GM21576 (cell line): ENCODE measurements at regions not wholly inside any gene's neighbourhood (a gene's known extent, or its start where the extent isn't known, plus 50 kb on each side); places are given as distances from the start of the nearest gene placed in this dataset.
"Not testable (repeated sequence)": the region's sequence is repeated elsewhere in the genome, so short reads cannot be mapped to it uniquely, and the experiment has no call there.

Experiments
- ATAC-seq: cut with Tn5 transposase; IDR thresholded peaks from one replicate; pipeline ENCODE4 v1.9.1; 2021; ENCODE audit warnings: mild to moderate bottlenecking, moderate library complexity; ENCODE audit not compliant: unreplicated experiment

DNA sequence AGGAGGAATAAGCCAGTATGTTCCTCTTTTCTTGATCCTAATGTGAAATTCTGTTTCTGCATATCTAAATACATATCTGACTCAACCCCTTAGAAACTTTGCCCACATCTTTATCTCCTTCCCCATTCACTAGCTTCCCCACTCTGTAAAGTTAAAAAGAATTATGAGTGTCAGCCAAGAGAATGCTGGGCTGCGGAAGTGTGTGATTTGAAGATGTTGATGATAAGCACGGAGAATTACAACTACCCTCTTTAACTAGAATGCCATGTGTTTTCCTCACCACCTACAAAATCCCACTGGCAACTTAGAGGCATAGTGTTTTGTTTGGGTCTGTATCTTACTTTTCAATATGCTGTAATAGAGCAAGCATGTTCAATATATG lies 490.4 kb upstream of the FANCL start:
- ATAC-seq, result no peak

DNA sequence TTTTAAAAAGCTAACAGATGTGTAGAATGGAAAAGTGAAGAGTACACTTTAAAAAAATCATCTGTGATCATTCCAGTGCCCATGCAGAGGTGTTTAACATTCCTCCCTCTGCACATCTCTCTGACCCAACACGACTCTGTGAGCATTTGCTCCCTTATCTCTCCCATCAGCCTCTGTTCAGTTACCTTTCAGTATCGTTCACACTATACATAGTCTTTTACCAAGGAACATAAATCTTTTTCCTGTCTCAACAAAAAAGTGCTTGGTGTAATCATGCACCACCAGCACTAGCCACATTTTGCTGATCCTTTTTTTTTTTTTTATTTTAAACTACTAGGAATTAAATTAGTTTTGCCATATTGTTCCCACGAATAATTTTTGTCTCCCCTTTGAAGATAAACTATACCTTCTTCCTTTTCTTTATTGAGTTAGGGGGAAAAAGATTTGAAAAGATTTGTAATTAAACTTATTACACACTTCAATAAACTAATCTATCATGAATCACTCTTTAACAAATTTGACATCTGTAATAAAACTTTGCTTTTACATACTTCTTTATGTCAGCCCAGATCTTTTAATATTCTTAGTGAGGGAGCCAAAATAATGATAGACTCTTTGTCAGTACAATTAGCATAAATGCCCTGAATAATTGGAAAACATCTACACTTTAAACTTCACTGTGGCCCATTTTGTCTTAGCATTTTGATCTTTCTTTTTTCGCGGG lies 489.8 kb upstream of the FANCL start:
- no peak for ATAC-seq

DNA sequence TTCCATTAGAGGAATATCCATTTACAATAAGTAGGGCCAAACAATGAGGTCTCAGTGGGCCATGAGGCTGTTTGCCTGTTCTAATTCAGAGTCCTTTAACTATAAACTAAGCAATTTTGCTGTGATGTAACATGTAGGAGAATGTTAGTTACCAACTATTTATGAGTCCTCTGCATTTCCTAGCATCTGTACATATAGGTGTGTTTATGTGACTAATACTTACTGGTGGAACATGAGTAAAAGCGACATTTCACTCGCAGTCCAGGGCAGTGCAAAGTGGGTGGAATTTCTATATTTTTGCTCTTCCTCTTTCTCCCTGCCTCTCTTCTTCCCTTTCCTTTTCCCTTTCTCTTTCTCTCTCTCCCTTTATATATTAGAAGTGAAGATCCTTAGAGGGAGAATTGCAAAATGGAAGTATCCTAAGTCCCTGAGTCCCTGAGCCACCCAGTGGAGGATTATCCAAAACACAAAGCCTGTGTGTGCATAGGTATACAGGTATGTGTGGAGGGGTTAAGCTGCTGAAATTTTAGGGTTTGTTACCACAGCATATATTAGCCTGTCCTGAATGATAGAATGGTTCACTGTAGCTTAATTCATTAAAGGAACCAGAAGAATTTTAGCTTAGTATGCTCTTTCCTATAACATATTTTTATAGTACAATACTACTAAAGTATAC lies 487.0 kb upstream of the FANCL start:
- no peak for ATAC-seq

DNA sequence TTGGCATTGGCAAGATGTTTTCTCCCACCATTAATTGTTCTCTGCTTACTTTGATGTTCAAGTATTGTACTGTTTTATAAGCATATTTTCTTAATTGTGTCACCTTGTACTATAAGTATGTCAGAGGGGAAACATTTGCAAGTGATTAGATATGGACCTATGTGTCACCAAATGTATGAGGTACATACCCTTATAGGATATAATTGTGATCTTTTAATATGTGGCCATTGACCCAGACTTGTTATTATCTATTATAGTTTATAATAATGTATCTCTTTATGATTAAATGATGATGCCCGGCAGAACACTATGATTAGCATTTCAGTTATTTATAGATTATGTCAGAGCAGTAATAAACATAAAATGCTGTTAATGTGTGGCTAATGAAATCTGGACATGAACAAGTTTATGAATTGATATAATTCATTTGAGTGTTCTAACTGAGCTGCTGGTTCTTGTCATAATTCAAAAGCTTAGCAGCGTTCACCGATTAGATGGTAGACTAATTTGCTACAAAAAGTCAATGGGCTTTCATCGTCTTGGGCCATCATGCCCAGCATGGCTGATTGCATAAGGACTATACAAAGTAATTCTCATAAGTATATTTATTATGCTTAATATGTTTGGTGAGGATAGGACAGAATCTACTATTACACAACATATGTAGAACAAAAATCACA lies 480.9 kb upstream of the FANCL start:
- no peak for ATAC-seq

DNA sequence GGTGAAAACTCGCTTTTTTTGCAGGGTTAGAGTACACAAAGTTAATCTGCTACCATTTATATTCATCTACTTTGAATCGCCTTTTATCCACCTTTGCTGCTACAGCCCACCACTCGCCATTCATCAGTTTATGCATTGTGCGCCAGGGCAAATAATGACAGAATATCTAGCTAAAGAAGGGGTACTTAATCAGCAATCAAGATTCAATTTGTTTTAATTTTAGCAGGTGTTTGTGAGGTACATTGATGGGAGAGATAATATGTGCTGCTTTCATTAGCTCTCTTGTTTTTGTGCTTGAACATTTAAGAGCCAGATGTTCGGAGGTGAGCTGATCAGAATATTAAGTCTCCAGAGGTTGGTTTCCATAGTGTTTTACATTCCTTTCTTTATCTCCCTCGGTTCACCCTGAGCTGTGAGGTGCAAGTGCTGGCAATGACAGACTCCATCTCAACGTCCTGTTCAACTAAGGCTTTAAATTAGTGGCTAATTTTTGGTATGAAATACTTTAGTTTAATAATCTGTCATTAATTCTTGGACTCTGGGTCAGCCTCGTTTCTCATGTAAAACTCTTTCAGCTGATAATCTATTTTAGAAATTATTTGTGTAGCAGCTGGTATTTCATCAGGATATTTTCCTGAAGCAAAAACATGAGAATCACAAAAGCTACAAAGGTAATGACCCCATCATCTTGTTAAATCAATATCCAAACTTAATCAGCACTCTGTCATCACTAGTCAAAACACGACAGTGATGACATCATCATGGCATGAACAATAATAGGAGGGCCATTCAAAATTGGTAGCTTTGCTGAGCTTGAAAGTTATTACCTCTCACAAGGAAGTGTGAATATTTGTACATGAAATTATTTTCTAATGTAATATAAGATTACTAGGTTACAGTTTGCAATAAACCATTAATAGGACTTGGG lies 479.9 kb upstream of the FANCL start:
- no peak for ATAC-seq

DNA sequence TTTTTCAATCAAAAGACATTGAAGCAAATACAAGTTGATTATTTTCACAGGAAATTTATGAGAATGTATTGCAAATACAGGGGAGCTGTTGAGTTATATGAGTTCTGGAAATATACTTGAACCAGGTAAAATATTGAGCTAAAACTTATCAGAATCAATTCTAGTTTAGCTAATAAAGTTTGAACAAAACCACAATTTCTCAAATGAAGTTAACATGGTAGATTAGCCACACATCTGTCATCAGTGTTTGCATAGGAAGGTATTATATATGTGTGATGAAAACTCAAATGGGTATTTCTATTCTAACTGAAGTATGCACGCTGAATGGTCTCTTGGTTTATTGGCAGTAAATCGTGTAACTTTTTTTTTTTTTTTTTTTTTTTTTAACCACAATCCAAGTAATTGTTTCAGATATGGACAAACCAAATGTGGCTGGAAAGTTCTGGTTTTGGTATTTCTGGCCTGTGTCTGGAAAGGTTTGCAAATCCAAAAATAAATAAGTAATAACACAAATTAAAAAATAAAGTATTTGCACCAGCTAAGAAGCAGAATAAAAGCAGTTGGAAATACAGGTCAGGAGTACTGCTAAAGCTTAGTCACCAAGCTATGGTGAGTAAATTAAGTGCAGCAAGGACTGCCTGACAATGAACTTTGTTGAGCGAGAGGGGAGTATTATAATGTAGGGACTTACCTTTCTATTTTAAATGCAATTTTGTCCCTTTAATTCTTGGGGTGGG lies 479.1 kb upstream of the FANCL start:
- ATAC-seq, result no peak

DNA sequence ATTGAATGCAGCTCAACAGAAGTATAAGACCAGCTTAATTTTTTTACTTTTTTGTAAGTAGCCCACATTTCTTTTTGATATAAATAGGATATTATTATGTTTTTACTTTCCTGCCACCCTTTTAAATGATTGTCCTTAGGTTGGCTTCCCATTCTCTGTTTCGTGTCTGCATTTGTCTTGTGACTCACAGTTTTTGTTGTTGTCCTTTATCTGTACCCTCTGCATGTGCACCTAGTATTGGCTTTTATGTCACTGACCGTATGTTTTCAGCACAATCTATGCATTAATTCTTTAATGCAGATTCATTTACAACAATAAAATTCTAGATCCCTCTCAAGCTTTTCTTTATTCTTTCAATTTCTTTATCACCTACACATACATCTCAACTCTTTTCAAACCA lies 474.2 kb upstream of the FANCL start:
- ATAC-seq, result no peak

DNA sequence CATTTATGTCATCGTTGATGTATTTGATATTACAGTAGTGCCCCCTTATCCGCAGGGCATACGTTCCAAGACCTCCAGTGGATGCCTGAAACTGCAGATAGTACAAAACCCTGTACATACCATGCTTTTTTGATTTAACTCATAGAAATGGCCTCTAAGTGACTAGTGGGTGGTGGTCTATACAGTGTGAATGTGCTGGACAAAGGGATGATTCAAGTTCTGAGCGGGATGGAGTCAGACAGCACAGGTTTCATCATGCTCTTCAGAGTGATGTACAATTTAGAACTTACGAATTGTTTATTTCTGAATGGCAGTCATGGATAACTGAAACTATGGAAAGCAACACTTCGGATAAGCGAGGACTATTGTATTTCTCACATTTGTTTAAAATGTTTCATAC lies 473.1 kb upstream of the FANCL start:
- ATAC-seq, result no peak

DNA sequence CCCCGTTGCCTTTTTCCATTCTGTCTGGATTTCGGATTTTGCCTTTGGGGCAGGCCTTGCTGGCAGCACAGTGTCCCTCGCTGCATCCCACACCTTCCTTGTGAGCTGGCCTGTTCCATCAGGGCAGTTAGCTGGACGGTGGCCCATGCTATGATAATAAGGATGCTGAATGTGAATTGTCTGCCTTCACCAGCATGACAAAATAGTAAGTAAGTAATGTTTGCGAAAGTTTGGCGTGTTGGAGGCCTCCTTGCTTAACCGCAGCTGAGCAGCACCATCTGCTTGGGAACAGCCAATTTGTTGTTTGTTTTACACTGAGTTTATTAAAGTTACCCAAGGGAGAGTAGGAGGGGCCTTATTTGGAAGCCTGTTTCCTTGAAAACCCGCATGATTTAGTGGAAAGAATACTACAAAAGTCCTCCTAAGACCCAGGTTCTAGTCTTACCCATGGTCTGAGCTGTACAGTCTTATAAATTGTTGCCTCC lies 469.7 kb upstream of the FANCL start:
- ATAC-seq, result no peak

DNA sequence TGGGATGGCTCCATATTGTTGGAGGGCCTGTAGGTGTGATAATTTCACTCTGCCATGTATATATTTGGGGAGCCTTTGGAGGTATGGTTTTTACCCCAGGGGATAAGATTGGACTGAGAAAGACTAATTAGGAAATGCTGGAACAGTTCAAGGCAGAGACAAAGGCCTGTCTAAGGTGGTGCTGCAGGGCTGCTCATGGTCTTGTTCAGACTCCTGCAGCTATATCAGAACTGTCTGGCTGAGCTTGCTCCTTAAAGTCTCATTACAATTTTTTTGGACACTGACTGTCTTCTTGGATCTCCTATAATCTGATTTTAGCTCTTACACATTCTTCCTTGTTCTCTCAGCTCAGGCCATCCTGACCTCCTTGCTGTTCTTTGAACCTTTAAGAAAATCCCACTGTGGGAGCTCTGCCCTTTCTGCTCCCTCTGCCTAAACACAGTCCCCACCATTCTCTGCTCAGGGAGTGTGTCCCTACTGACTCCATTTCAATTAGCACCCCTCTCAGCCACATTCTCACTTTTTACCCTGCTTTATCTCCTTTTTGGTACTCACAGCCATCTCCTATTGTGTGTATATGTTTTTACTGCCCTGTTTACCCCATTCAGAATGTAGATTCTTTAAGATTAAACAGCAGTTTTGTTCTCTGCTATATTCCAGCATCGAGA lies 468.7 kb upstream of the FANCL start:
- no peak for ATAC-seq

DNA sequence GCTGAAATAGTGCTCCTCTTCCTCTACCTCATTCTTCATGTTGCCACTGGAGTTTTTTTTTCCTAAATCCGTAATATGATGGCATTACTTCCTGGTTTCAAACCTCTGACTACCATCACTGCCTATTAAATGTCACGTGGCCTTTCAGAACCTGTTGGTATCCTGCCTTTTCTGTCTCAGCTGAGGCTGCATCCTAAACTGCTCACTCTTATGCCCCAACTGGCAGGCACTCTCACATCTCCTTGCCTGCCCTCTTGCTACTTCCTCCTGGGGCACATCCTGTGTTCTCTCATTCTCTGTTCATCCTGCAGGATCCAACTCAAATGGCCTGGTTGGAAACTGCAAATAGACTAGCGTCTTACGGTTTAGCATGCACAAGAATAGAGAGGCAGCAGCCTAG lies 468.1 kb upstream of the FANCL start:
- no peak for ATAC-seq

DNA sequence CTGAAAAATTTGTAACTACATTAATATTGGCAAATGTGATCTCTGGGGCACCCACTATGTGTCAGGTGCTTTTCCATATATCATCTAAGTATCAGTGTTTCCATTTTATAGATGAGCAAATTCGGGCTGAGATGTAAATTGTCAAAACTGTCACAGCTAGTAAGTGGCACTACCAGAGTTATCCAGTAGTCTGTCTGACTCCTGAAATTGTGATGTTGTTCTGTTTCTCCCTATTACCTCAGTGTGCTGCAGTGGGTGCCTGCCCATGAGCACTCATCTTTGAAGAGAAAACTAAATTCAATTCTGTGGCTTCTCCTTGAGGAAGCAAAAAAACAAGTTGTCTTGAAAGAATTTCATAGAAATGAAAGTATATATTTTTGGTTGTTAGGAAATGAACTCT lies 467.4 kb upstream of the FANCL start:
- ATAC-seq, result no peak

DNA sequence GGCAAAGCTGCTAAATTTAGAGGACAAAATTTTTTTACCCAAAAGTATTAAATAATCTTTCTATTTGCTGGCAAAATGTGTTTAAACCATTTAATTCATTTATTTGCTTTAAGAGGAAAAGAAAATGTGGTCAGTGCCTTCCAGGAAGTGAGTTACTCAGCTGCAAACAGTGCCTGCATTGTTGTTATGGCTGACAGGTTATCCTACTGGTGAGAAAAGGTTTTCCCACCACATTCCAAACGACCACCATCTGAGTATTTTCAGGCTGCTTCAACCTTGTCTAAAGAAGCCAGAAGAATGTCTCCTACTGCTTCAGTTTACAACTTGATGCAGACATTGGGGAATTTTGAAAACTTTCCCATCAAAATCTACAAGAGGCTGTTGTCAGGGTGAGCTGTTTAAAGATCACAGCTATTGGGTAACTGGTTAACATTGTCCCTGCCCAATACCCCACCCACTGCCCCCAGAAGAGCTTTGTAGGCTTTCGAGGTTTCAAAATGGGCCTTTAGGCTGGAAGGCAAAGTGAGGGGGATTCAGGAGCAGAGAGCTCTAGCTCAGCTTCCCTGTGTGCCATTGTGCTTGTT lies 461.3 kb upstream of the FANCL start:
- no peak for ATAC-seq

DNA sequence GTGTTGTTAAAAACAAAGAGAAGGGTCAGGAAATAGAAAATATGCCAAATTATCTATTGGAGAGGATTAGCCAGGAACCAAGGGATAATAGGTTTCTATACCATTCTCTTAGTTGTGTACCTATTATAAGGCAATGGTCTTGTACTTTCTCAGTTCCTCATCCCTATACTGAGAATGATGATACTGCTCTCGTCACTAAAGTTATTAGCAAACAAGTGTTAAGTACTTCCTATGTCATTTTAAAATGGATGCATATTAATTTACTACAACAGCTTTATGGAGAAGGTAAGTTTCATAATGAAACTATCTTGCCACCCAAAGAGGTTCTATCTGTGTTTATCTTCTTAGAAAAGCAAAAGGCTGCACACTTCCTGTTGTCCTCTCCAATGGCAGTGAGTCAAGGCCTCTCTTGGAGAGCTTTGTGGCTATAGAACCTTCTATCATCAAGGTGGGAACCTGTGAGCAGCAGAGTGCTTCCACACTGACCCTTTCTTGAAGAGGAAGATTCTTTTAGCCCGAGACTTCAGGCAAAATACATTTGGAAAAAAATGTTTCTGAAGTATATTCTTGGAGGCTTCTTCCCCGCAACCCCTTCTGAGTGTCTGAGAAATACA lies 460.7 kb upstream of the FANCL start:
- ATAC-seq, result peak; percentile 64

DNA sequence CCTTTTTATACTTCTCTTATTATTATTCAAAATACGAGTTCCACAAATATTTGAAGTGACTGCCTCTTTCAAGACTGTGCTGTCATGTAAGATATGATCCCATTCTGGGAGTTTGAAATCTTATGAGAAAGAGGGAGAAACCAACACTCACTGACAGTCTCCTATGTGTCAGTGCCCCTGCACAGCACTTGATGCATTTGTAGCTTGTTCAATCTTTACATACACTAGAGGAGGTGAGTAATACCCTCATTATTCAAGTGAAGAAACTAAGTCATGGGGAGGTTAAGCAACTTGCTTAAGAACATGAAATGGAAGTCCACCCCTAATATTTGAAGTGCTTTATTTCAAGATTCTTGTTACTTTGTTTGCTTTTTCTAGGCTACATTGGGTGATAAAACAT lies 459.5 kb upstream of the FANCL start:
- no peak for ATAC-seq

DNA sequence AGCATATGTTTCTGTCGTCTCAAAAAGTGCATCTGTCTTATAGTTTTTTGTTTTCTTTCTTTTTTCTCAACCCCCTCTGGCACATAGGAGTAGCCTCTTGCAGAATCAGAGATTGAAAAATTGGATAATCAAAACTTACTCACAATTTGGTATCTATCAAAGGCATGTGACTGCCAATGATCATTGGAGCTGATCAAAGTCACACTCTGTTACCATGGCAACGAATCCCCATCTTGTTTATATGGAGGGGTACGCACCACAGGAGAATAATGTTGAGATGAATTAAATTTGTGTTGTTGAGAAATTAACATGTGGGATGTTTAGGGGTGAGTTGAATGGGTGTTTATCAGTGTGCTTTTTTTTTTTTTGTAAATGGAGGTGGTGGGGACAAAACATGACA lies 458.3 kb upstream of the FANCL start:
- ATAC-seq, result no peak

DNA sequence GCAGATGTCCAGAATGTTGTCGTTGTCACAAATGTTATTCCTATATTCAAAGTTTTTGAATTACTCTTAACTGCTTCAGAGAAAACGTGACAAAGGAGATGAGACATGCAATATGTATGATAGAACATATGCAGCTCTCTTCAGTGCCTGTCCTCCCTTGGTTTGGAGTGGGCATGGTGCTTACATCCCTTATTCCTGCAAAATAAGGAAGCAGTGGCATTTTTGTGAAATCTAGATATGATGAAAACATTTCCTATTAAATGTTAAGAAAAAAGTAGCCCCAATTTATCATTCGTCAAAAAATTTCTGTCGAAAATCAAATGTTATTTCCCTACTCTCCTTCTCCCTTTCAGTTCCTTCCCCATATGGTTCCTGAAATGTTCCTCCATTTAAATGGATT lies 457.5 kb upstream of the FANCL start:
- ATAC-seq, result no peak

DNA sequence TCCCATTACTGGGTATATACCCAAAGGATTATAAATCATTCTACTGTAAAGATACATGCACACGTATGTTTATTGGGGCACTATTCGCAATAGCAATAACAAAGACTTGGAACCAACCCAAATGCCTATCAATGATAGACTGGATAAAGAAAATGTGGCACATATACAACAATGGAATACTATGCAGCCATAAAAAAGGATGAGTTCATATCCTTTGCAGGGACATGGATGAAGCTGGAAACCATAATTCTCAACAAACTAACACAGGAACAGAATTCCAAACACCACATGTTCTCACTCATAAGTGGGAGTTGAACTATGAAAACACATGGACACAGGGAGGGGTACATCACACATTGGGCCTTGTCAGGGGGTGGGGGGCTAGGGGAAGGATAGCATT lies 453.0 kb upstream of the FANCL start:
- ATAC-seq, result not testable (repeated sequence)

DNA sequence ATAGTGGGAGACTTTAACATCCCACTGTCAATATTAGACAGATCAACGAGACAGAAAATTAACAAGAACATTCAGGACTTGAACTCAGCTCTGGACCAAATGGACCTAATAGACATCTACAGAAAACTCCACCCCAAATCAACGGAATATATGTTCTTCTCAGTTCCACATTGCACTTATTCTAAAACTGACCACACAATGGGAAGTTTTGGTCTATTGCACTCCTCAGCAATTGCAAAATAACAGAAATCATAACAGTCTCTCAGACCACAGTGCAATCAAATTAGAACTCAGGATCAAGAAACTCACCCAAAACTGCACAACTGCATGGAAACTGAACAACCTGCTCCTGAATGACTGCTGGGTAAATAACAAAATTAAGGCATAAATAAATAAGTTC lies 449.9 kb upstream of the FANCL start:
- ATAC-seq, result not testable (repeated sequence)
